Brain microvascular endothelial cell (primary cell): ENCODE measurements at regions not wholly inside any gene's neighbourhood (a gene's known extent, or its start where the extent isn't known, plus 50 kb on each side); places are given as distances from the start of the nearest gene placed in this dataset.

Experiments used
- DNase-seq: peaks from one replicate; pipeline ENCODE4 v3.0.0-alpha.2; 2020
- H3K27ac ChIP-seq: fragments of 250-450 bp; sonication (Bioruptor Pico); 2 replicates; pipeline ENCODE4 v1.5.1; 2020; ENCODE audit warnings: mild to moderate bottlenecking, moderate library complexity
- H3K27me3 ChIP-seq: fragments of 250-450 bp; sonication (Bioruptor Pico); replicated peaks from 2 replicates; pipeline ENCODE4 v1.5.1; 2020; ENCODE audit warnings: mild to moderate bottlenecking
- H3K36me3 ChIP-seq: fragments of 250-450 bp; sonication (Bioruptor Pico); replicated peaks from 2 replicates; pipeline ENCODE4 v1.5.1; 2020; ENCODE audit warnings: mild to moderate bottlenecking
- H3K4me3 ChIP-seq: 2 replicates; pipeline ENCODE4 v1.5.1; 2011; ENCODE audit warnings: low read depth, mild to moderate bottlenecking, control low read depth, low read length, moderate library complexity
- CTCF ChIP-seq: IDR thresholded peaks from 2 replicates; pipeline ENCODE4 v1.5.1; 2011; ENCODE audit warnings: low read depth, mild to moderate bottlenecking, moderate library complexity, low read length, control low read depth, inconsistent platforms; ENCODE audit errors: missing control alignments
- in situ Hi-C: cut with HindIII; loops from 2 replicates; pipeline ENCODE4 v1.10.0; 2017; ENCODE audit warnings: low sequenced_read_pairs, low pct_ligation_motif_present

DNA sequence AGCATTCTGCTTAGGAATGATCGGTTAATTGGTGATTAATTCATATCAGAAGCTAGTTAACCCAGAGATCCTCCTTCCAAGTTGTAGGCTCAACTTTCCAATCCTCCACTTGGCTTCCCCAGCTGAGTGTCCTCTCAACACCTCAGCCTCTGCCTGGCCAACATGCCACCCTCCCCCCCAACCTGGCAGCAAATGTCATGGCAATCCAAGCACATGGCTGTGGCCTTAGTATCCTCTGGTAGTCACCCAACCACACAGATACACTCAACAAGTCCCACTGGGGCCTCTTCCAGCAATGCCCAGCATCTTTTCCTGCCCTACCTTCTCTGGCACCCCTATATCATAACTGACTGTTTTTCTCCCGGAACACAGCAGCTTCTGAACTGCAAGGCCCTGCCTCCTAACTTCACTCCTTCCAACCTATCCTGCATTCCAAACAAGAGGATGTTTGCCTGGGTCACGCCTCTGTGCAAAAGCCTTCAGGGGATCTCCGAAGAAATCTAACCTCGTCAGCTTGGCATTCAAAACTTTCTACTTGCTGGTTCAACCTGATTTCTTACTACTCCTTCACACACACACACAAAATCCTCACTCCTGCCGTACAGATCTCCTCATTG is 195.0 kb downstream of the CYP26B1 start:
- no peaks in the 10 kb centered on the region for H3K36me3 ChIP-seq
- H3K4me3 ChIP-seq, result no peak overlapping the region
- no peak for TF ChIP-seq CTCF
- DNase-seq, result no peak
- H3K27ac ChIP-seq, result no peak overlapping the region
- no peaks in the 10 kb centered on the region for H3K27me3 ChIP-seq
- in situ Hi-C loops, result no loop called here

- no peak for TF ChIP-seq CTCF
- Histone ChIP-seq H3K4me3 (no peak overlapping the region), H3K36me3 (no peaks in the 10 kb centered on the region), H3K27me3 (no peaks in the 10 kb centered on the region), H3K27ac (no peak overlapping the region)
- no peak for DNase-seq
- in situ Hi-C loops, result no loop called here
These were observed 195.8 kb downstream of the CYP26B1 start for GRCh38 chr2:71951718-71952404.

GRCh38 chr2:71951083-71951468 is 196.6 kb downstream of the CYP26B1 start:
- no peak overlapping the region for H3K27ac ChIP-seq
- in situ Hi-C loops, result no loop called here
- no peaks in the 10 kb centered on the region for H3K27me3 ChIP-seq
- no peak overlapping the region for H3K4me3 ChIP-seq
- DNase-seq, result no peak
- no peak for TF ChIP-seq CTCF
- H3K36me3 ChIP-seq, result no peaks in the 10 kb centered on the region

DNA sequence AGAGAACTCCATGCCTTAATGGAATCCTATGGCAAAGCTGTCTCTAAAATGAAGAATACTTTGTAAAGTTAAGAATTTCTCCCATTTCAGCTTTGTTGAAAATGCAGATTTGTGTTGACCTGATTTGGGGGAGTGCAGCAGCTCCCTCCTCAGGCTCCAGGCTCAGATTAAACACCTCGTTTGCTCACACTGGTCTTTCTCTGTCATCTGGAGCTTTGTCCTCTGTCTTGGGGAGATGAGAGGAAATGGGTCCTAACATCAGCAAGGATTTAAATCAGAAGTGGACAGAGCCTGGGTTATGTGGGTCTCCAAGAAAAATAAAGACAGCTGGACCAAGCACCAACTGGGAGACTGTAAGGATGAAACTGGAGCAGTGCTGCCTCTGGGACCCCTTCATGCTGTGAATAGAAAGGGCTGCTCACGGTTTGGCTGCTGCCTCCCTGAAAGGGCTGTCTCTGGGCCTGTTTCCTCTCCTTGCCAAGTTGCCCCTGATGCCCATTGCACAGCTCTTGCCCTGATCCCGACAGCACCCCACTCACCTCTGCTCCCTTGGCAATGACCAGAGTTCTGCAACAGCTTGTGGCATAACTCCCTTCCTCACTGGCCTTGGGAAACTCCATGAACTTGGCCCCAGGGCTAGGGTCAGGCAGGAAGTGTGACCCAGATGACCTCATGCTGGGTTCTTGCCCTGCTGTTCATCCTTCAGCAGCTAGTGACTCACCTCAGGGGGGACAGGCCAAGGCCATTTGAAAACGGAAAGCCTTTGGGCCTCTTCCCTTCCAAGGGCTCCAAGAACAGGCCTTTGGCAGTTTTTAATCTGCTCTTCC is 197.2 kb downstream of the CYP26B1 start:
- H3K27ac ChIP-seq, result no peak overlapping the region
- H3K27me3 ChIP-seq, result no peaks in the 10 kb centered on the region
- no peaks in the 10 kb centered on the region for H3K36me3 ChIP-seq
- no peak overlapping the region for H3K4me3 ChIP-seq
- in situ Hi-C loops, result no loop called here
- TF ChIP-seq CTCF, result no peak
- DNase-seq, result no peak

- no peak overlapping the region for H3K27ac ChIP-seq
- H3K4me3 ChIP-seq, result no peak overlapping the region
- in situ Hi-C loops, result no loop called here
- no peaks in the 10 kb centered on the region for H3K36me3 ChIP-seq
- no peak for TF ChIP-seq CTCF
- no peaks in the 10 kb centered on the region for H3K27me3 ChIP-seq
- no peak for DNase-seq
These were observed 198.2 kb downstream of the CYP26B1 start for GRCh38 chr2:71949537-71949798.
